Endothelial cell of umbilical vein (primary cell): ENCODE measurements at regions not wholly inside any gene's neighbourhood (a gene's known extent, or its start where the extent isn't known, plus 50 kb on each side); places are given as distances from the start of the nearest gene placed in this dataset.

Experiments
- BruUV-seq: library from RNA; stranded (reverse); fragments of 400-500 nt; replicated peaks from 2 replicates; lab custom pipeline; 2021; lab: Mats Ljungman, UMichigan
- CTCF ChIA-PET: fragments of 300-600, 350-600 bp; sonication (Branson Sonifier 250); formaldehyde crosslinking; loops from one replicate; lab custom pipeline; 2021; ENCODE audit warnings: antibody characterized with exemption, inconsistent platforms; lab: Charles Lee
- POLR2A ChIA-PET: fragments of 300-600, 350-600 bp; sonication (Branson Sonifier 250); formaldehyde crosslinking; loops from one replicate; lab custom pipeline; 2021; ENCODE audit warnings: antibody characterized with exemption, inconsistent platforms; lab: Charles Lee
- DNase-seq: peaks from one replicate; pipeline ENCODE4 v3.0.0-alpha.2; 2011; ENCODE audit warnings: low read depth, low spot score
- FAIRE-seq: peaks from 2 replicates; lab custom pipeline; 2011; peaks lifted over from hg19 to GRCh38; lab: Jason Lieb, UNC
- H2AFZ ChIP-seq: 2 replicates; pipeline ENCODE4 v1.6.0; 2012; ENCODE audit warnings: low read depth, low read length, control low read depth, inconsistent platforms
- H3K27ac ChIP-seq: 2 replicates; pipeline ENCODE4 v1.5.1; 2011; ENCODE audit warnings: low read depth, mild to moderate bottlenecking, control low read depth, low read length, moderate library complexity; ENCODE audit not compliant: insufficient read depth
- H3K27me3 ChIP-seq, 2 experiments: 2 replicates each; pipeline versions ENCODE4 v1.6.0 to v1.6.1; 2011; ENCODE audit warnings: low read length in 2 of 2, mixed read lengths in 1 of 2; ENCODE audit not compliant: control insufficient read depth in 2 of 2, insufficient read depth in 2 of 2
- H3K36me3 ChIP-seq, 2 experiments: 2 replicates in 1 of 2; 3 replicates in 1 of 2; pipeline ENCODE4 v1.5.1; 2011; ENCODE audit warnings: low read length in 2 of 2, mild to moderate bottlenecking in 1 of 2, moderate library complexity in 1 of 2; ENCODE audit not compliant: control insufficient read depth in 2 of 2, insufficient read depth in 2 of 2; ENCODE audit errors: extremely low read depth in 1 of 2
- H3K4me1 ChIP-seq: 3 replicates; pipeline ENCODE4 v1.5.1; 2011; ENCODE audit warnings: mild to moderate bottlenecking, low read length; ENCODE audit not compliant: control insufficient read depth, insufficient read depth; ENCODE audit errors: extremely low read depth
- H3K4me2 ChIP-seq: 2 replicates; pipeline ENCODE4 v1.6.1; 2011; ENCODE audit warnings: low read length, control low read depth, mixed read lengths; ENCODE audit not compliant: insufficient read depth
- H3K4me3 ChIP-seq, 3 experiments: fragments of 200-600 bp in 1 of 3; sonication (generic), shearing (Covaris generic) in 1 of 3; replicated peaks in 1 of 3; 2 replicates each; pipeline ENCODE4 v1.5.1; 2011 to 2016; ENCODE audit warnings: control low read depth in 3 of 3, low read length in 3 of 3, mild to moderate bottlenecking in 2 of 3, inconsistent platforms in 1 of 3, low read depth in 1 of 3, moderate library complexity in 1 of 3; ENCODE audit not compliant: insufficient read depth in 1 of 3
- H3K79me2 ChIP-seq: 2 replicates; pipeline ENCODE4 v1.6.0; 2012; ENCODE audit warnings: low read length, inconsistent platforms; ENCODE audit not compliant: control insufficient read depth, insufficient read depth
- H3K9ac ChIP-seq: replicated peaks from 2 replicates; pipeline ENCODE3; 2011; ENCODE audit warnings: low read length, control low read depth; ENCODE audit not compliant: insufficient read depth; ENCODE audit errors: extremely low read depth
- H3K9me1 ChIP-seq: replicated peaks from 3 replicates; pipeline ENCODE4 v1.6.0; 2011; ENCODE audit warnings: mild to moderate bottlenecking, low read length; ENCODE audit not compliant: control insufficient read depth, insufficient read depth; ENCODE audit errors: extremely low read depth
- H3K9me3 ChIP-seq: replicated peaks from 2 replicates; pipeline ENCODE4 v1.5.1; 2012; ENCODE audit warnings: low read length, inconsistent platforms; ENCODE audit not compliant: control insufficient read depth, insufficient read depth
- H4K20me1 ChIP-seq: replicated peaks from 2 replicates; pipeline ENCODE3; 2011; ENCODE audit warnings: mild to moderate bottlenecking, low read length; ENCODE audit not compliant: control insufficient read depth, insufficient read depth; ENCODE audit errors: extremely low read depth
- EZH2 ChIP-seq: IDR thresholded peaks from 2 replicates; pipeline ENCODE4 v1.6.1; 2012; ENCODE audit warnings: borderline replicate concordance, low read depth, mild to moderate bottlenecking, moderate library complexity, low read length, inconsistent platforms; ENCODE audit not compliant: severe bottlenecking
- FOS ChIP-seq: IDR thresholded peaks from 2 replicates; pipeline ENCODE4 v1.6.1; 2011; ENCODE audit warnings: mild to moderate bottlenecking, low read length, moderate library complexity, borderline replicate concordance; ENCODE audit not compliant: insufficient read depth
- GATA2 ChIP-seq: IDR thresholded peaks from 2 replicates; pipeline ENCODE4 v1.7.0; 2011; ENCODE audit warnings: low read depth, mild to moderate bottlenecking, moderate library complexity, mixed read lengths, low read length; ENCODE audit not compliant: insufficient read length, insufficient read depth
- JUN ChIP-seq: IDR thresholded peaks from 2 replicates; pipeline ENCODE4 v1.6.1; 2011; ENCODE audit warnings: borderline replicate concordance, low read depth; ENCODE audit not compliant: insufficient read length, insufficient read depth
- MYC ChIP-seq: IDR thresholded peaks from one replicate; pipeline ENCODE4 v1.6.1; 2011; ENCODE audit warnings: mild to moderate bottlenecking, low read depth, low read length
- POLR2A ChIP-seq: IDR thresholded peaks from 2 replicates; pipeline ENCODE4 v1.6.1; 2012; ENCODE audit warnings: low read depth, mild to moderate bottlenecking, control low read depth, low read length
- POLR2AphosphoS5 ChIP-seq: IDR thresholded peaks from 2 replicates; pipeline ENCODE4 v1.6.1; 2012; ENCODE audit warnings: low read depth, mild to moderate bottlenecking, control low read depth, low read length, moderate library complexity; ENCODE audit not compliant: insufficient read depth
- dilution Hi-C: fragments of 300-500 bp; cut with MboI; formaldehyde crosslinking; loops from one replicate; pipeline ENCODE4 v1.15.0; 2019; ENCODE audit warnings: low sequenced_read_pairs; ENCODE audit not compliant: extremely low pct_ligation_motif_present
- intact Hi-C: fragments of 100-400 bp; cut with micrococcal nuclease; formaldehyde crosslinking; loops from one replicate; pipeline ENCODE4 v1.10.0; 2022
- TF ChIP-seq, protein P1 (sequence below), 2 donors: IDR thresholded peaks; 1 replicate in 1 of 2; 2 replicates in 1 of 2; pipeline ENCODE4 v1.5.1; 2011; ENCODE audit warnings: low read length in 2 of 2, mild to moderate bottlenecking in 2 of 2, moderate library complexity in 2 of 2, control low read depth in 1 of 2, inconsistent platforms in 1 of 2, low read depth in 1 of 2; ENCODE audit not compliant: insufficient read depth in 1 of 2; ENCODE audit errors: extremely low read depth in 1 of 2
- TF ChIP-seq, protein P2 (sequence below): IDR thresholded peaks from 2 replicates; pipeline ENCODE4 v1.6.1; 2011; ENCODE audit not compliant: insufficient read depth, insufficient read length

DNA sequence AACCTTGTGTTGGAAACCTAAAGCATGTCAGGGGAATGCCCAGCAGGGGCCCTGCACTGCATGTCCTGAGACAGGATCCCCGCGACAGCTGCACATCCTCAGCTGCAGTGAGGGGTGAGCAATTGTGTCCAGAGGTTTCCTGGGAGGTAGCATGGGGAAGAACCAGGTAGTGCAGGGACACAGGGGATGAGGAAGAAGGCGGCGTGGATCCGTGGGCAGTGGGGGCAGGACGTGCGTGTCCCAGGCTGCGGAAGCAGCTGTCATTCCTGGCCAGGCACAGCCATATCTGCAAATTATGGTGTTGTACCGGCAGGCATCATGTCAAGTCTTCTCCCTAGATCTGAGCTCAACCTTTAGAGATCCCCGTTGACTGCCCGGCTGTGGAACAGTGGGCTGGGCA lies 238.2 kb upstream of the MYT1L start:
- ChIA-PET POLR2A (no interaction called here), CTCF (no interaction called here)
- H3K36me3 ChIP-seq = no peaks in the 10 kb centered on the region
- no peaks in the 10 kb centered on the region for H3K79me2 ChIP-seq
- FAIRE-seq (no peak), DNase-seq (no peak)
- H3K27ac ChIP-seq = no peak overlapping the region
- no TSS peak for BruUV-seq
- H3K9me3 ChIP-seq = no peaks in the 10 kb centered on the region
- dilution Hi-C loops = no loop called here
- H3K27me3 ChIP-seq = no peaks in the 10 kb centered on the region
- intact Hi-C loops = no loop called here
- H2AFZ ChIP-seq = no peak overlapping the region
- H3K4me3 ChIP-seq = no peak overlapping the region
- H3K4me1 ChIP-seq = no peaks in the 10 kb centered on the region
- TF ChIP-seq GATA2 (no peak), MYC (no peak), FOS (no peak), EZH2 (no peak), POLR2AphosphoS5 (no peak), POLR2A (no peak), JUN (no peak)
- TF ChIP-seq, protein P1, sequence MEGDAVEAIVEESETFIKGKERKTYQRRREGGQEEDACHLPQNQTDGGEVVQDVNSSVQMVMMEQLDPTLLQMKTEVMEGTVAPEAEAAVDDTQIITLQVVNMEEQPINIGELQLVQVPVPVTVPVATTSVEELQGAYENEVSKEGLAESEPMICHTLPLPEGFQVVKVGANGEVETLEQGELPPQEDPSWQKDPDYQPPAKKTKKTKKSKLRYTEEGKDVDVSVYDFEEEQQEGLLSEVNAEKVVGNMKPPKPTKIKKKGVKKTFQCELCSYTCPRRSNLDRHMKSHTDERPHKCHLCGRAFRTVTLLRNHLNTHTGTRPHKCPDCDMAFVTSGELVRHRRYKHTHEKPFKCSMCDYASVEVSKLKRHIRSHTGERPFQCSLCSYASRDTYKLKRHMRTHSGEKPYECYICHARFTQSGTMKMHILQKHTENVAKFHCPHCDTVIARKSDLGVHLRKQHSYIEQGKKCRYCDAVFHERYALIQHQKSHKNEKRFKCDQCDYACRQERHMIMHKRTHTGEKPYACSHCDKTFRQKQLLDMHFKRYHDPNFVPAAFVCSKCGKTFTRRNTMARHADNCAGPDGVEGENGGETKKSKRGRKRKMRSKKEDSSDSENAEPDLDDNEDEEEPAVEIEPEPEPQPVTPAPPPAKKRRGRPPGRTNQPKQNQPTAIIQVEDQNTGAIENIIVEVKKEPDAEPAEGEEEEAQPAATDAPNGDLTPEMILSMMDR (IDR thresholded peaks at IDR 0.05; ENCODE audit: extremely low read depth in 1 of 2, insufficient read depth in 1 of 2, low read depth in 1 of 2, low read length in 2 of 2) = no peak
- TF ChIP-seq, protein P2, sequence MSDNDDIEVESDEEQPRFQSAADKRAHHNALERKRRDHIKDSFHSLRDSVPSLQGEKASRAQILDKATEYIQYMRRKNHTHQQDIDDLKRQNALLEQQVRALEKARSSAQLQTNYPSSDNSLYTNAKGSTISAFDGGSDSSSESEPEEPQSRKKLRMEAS = no peak
- no peak overlapping the region for H3K9ac ChIP-seq
- no peak overlapping the region for H3K4me2 ChIP-seq
- no peaks in the 10 kb centered on the region for H3K9me1 ChIP-seq
- H4K20me1 ChIP-seq = no peaks in the 10 kb centered on the region
